ENCODE measurements at regions not wholly inside any gene's neighbourhood (a gene's known extent, or its start where the extent isn't known, plus 50 kb on each side); places are given as distances from the start of the nearest gene placed in this dataset.

- TF ChIP-seq, protein P1, sequence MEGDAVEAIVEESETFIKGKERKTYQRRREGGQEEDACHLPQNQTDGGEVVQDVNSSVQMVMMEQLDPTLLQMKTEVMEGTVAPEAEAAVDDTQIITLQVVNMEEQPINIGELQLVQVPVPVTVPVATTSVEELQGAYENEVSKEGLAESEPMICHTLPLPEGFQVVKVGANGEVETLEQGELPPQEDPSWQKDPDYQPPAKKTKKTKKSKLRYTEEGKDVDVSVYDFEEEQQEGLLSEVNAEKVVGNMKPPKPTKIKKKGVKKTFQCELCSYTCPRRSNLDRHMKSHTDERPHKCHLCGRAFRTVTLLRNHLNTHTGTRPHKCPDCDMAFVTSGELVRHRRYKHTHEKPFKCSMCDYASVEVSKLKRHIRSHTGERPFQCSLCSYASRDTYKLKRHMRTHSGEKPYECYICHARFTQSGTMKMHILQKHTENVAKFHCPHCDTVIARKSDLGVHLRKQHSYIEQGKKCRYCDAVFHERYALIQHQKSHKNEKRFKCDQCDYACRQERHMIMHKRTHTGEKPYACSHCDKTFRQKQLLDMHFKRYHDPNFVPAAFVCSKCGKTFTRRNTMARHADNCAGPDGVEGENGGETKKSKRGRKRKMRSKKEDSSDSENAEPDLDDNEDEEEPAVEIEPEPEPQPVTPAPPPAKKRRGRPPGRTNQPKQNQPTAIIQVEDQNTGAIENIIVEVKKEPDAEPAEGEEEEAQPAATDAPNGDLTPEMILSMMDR (IDR thresholded peaks at IDR 0.05): no peak
- TF ChIP-seq POLR2A (IDR thresholded peaks at IDR 0.05): no peak
Measured at GRCh38 chr9:81137976-81138568, 551.3 kb downstream of the TLE1 start.
